Heart left ventricle (tissue), 13 donors: ENCODE measurements at regions not wholly inside any gene's neighbourhood (a gene's known extent, or its start where the extent isn't known, plus 50 kb on each side); places are given as distances from the start of the nearest gene placed in this dataset.

Experiments
- CTCF ChIP-seq, 12 donors: fragments of 200-600 bp; sonication (generic) in 4 of 12; IDR thresholded peaks; one replicate each; pipeline versions ENCODE4 v1.5.0 to v1.8.0; 2018 to 2022; ENCODE audit warnings: antibody characterized with exemption in 12 of 12, mild to moderate bottlenecking in 5 of 12
- POLR2A ChIP-seq, 2 donors: fragments of 450-650 bp; IDR thresholded peaks; one replicate each; pipeline ENCODE4 v1.6.1; 2017; ENCODE audit warnings: antibody characterized with exemption in 2 of 2, mild to moderate bottlenecking in 2 of 2, moderate library complexity in 2 of 2
- donor health status: ischemic (EF 13 %, LVEDD 7.1; RV severe dilation, severe dysfunction).
- donor health status: DM: no; HTN: yes; CAD: no.
- donor health status: DM: no; HTN: no; CAD: no.
- donor health status: ischemic (EF 25% LVEDD 6.9; RV normal size, moderate dysfunction).
- donor health status: ischemic (EF 25% LVEDD 5.7; RV mildly dilated, moderate dysfunction).
- donor health status: ischemic (EF 35%, LVEDD 5.7; RV mildly dilated, moderate dysfunction).
- donor health status: nonischemic (EF 11% LVEDD 7.7; RV severe dilation, severe dysfunction).
- donor health status: DM: yes; HTN: yes; CAD: no.
- donor health status: PGD.
- donor health status: ischemic (EF 29% LVEDD 5.4; RV normal size, mild dysfunction).
- donor health status: nonischemic (EF 23%, LVEDD 6.1; RV moderate dilation, normal function).

GRCh38 chr11:97751405-97751804, 1269.3 kb upstream of the CNTN5 start:
- TF ChIP-seq POLR2A (IDR thresholded peaks at IDR 0.05) (no peak), CTCF (IDR thresholded peaks at IDR 0.05) (peak in 2 of 12 donors; percentile 12 to 20)
